ENCODE measurements at regions not wholly inside any gene's neighbourhood (a gene's known extent, or its start where the extent isn't known, plus 50 kb on each side); places are given as distances from the start of the nearest gene placed in this dataset.

- H3K36me3 ChIP-seq (ENCODE audit: control insufficient read depth, insufficient read depth, low read length) = no peaks in the 10 kb centered on the region
- H4K20me1 ChIP-seq (replicated peaks; ENCODE audit: control insufficient read depth, insufficient read depth, low read length) = no peaks in the 10 kb centered on the region
- H3K9me1 ChIP-seq (ENCODE audit: control insufficient read depth, insufficient read depth, low read length) = no peaks in the 10 kb centered on the region
- in situ Hi-C loops (cut with MboI) = no loop called here
- H3K79me2 ChIP-seq (ENCODE audit: control insufficient read depth, insufficient read depth, low read length) = no peaks in the 10 kb centered on the region
- H3K9ac ChIP-seq (ENCODE audit: insufficient read depth in 1 of 2, low read depth in 2 of 2, low read length in 2 of 2) = no peak overlapping the region
- no TSS peak for BruUV-seq (replicated peaks)
- 0% methylated on average over 3 of the region's 3 CpGs for WGBS (ENCODE audit: insufficient coverage, low coverage, missing lambda C conversion rate)
- no peak for DNase-seq (ENCODE audit: extremely low read depth in 1 of 4, low spot score in 3 of 4)
- no peak for FAIRE-seq
- intact Hi-C loops (cut with micrococcal nuclease) = no loop called here
- no peak for TF ChIP-seq PRDM10 (IDR thresholded peaks at IDR 0.05; ENCODE audit: partially characterized antibody)
- TF ChIP-seq, protein P1, sequence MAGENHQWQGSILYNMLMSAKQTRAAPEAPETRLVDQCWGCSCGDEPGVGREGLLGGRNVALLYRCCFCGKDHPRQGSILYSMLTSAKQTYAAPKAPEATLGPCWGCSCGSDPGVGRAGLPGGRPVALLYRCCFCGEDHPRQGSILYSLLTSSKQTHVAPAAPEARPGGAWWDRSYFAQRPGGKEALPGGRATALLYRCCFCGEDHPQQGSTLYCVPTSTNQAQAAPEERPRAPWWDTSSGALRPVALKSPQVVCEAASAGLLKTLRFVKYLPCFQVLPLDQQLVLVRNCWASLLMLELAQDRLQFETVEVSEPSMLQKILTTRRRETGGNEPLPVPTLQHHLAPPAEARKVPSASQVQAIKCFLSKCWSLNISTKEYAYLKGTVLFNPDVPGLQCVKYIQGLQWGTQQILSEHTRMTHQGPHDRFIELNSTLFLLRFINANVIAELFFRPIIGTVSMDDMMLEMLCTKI (IDR thresholded peaks at IDR 0.05; ENCODE audit: partially characterized antibody) = no peak
- 0 out of 4 replicates have a peak, but pooled peaks of 1 of the 2 experiments have one; percentile 34 for TF ChIP-seq TEAD1 (CRISPR knock-in tag; IDR thresholded peaks at IDR 0.05)
- ChIA-PET POLR2A (interaction anchor here (0.6 to 0.8 kb wide), 2 partner anchors 11 to 26 kb away, joined by 3 read pairs; no protein-coding TSS in a partner anchor), CTCF (ENCODE audit: low intra/inter-chr PET ratio) (no interaction called here)
- peaks cover 0 to 2% of the 10 kb centered on the region in 2 experiments; a peak in 1 of 5 replicates for H3K4me1 ChIP-seq (replicated peaks in 1 of 2; ENCODE audit: control insufficient read depth in 2 of 2, insufficient read depth in 2 of 2, low read length in 2 of 2)
- H3K27ac ChIP-seq (ENCODE audit: extremely low read depth, low read depth, low read length) = no peak overlapping the region
- 0 out of 2 replicates have a peak, but pooled peaks cover 2% of the 10 kb centered on the region for H3K9me3 ChIP-seq (replicated peaks; ENCODE audit: control insufficient read depth, insufficient read depth, low read depth, low read length)
- H3K27me3 ChIP-seq (ENCODE audit: control insufficient read depth in 2 of 2, insufficient read depth in 2 of 2, low read length in 2 of 2) = no peaks in the 10 kb centered on the region; a peak in 1 of 5 replicates
- no peak for ATAC-seq
- no peak overlapping the region for H3K4me2 ChIP-seq (ENCODE audit: insufficient read depth, low read length)
- H2AFZ ChIP-seq (ENCODE audit: low read depth, low read length) = no peak overlapping the region
- no peak overlapping the region for H3K4me3 ChIP-seq
Measured at GRCh38 chr6:163679012-163679660, 264.6 kb downstream of the QKI start.

All from K562 (cell line).